B cell (primary cell): ENCODE measurements at regions not wholly inside any gene's neighbourhood (a gene's known extent, or its start where the extent isn't known, plus 50 kb on each side); places are given as distances from the start of the nearest gene placed in this dataset.

Experiments
- ATAC-seq: fragments of 200-7000 bp; cut with Tn5 transposase; one replicate; pipeline ENCODE4 v1.10.0; 2021; ENCODE audit warnings: low read depth, mild to moderate bottlenecking, moderate number of reproducible peaks, moderate library complexity
- CTCF ChIA-PET: fragments of 350-600 bp; sonication (Branson Sonifier 250); formaldehyde crosslinking; loops from one replicate; lab custom pipeline; 2021; ENCODE audit warnings: antibody characterized with exemption, inconsistent platforms; lab: Charles Lee
- POLR2A ChIA-PET: fragments of 350-600 bp; sonication (Branson Sonifier 250); formaldehyde crosslinking; loops from one replicate; lab custom pipeline; 2021; ENCODE audit warnings: antibody characterized with exemption; lab: Charles Lee
- DNase-seq: peaks from one replicate; pipeline ENCODE4 v3.0.0; 2013
- H2AFZ ChIP-seq: 2 replicates; pipeline ENCODE4 v1.6.1; 2012; ENCODE audit warnings: mild to moderate bottlenecking, low read depth, low read length; ENCODE audit not compliant: insufficient read depth, poor library complexity, severe bottlenecking
- H3K27ac ChIP-seq, 2 donors: 1 replicate in 1 of 2; 2 replicates in 1 of 2; pipeline ENCODE4 v1.5.1; 2012 to 2013; ENCODE audit warnings: low read length in 2 of 2, mild to moderate bottlenecking in 2 of 2, moderate library complexity in 1 of 2
- H3K27me3 ChIP-seq, 4 experiments: fragments of 200-600 bp in 1 of 4; sonication (generic) in 1 of 4; replicated peaks in 1 of 4; 1 replicate in 2 of 4; 2 replicates in 2 of 4; pipeline versions ENCODE4 v1.6.1 to v1.7.0; 2013 to 2016; ENCODE audit warnings: low read length in 3 of 4, mild to moderate bottlenecking in 2 of 4, mixed read lengths in 1 of 4, moderate library complexity in 1 of 4; ENCODE audit not compliant: insufficient read depth in 4 of 4, control insufficient read depth in 3 of 4; ENCODE audit errors: control extremely low read depth in 1 of 4
- H3K36me3 ChIP-seq, 2 experiments: replicated peaks in 1 of 2; 1 replicate in 1 of 2; 2 replicates in 1 of 2; pipeline versions ENCODE4 v1.6.1 to v1.7.1; 2013; ENCODE audit warnings: low read length in 1 of 2; ENCODE audit not compliant: insufficient read depth in 2 of 2, control insufficient read depth in 1 of 2; ENCODE audit errors: control extremely low read depth in 1 of 2, extremely low read depth in 1 of 2
- H3K4me1 ChIP-seq, 2 donors: fragments of 200-600 bp in 1 of 2; sonication (generic) in 1 of 2; 1 replicate in 1 of 2; 2 replicates in 1 of 2; pipeline versions ENCODE4 v1.5.1 to v1.6.1; 2013 to 2017; ENCODE audit warnings: low read length in 2 of 2; ENCODE audit not compliant: control insufficient read depth in 2 of 2, insufficient read depth in 2 of 2
- H3K4me2 ChIP-seq: replicated peaks from 2 replicates; pipeline ENCODE3; 2012; ENCODE audit warnings: mild to moderate bottlenecking, low read depth, low read length; ENCODE audit not compliant: poor library complexity, severe bottlenecking
- H3K4me3 ChIP-seq, 5 experiments: fragments of 200-600 bp in 1 of 5; sonication (generic) in 1 of 5; 1 replicate in 3 of 5; 2 replicates in 2 of 5; pipeline versions ENCODE4 v1.5.1 to v1.7.0; 2011 to 2016; ENCODE audit warnings: low read length in 4 of 5, mild to moderate bottlenecking in 4 of 5, low read depth in 2 of 5, control low read depth in 1 of 5, moderate library complexity in 1 of 5; ENCODE audit not compliant: insufficient read depth in 1 of 5; ENCODE audit errors: control extremely low read depth in 1 of 5, extremely low read depth in 1 of 5
- H3K79me2 ChIP-seq: fragments of 200-600 bp; sonication (generic); one replicate; pipeline ENCODE4 v1.6.0; 2016; ENCODE audit warnings: low read length; ENCODE audit not compliant: control insufficient read depth, insufficient read depth
- H3K9ac ChIP-seq: fragments of 200-600 bp; sonication (generic); 2 replicates; pipeline ENCODE4 v1.6.1; 2017; ENCODE audit warnings: mild to moderate bottlenecking, low read length, moderate library complexity
- H3K9me3 ChIP-seq, 3 donors: one replicate each; pipeline versions ENCODE4 v1.6.1 to v1.7.1; 2013; ENCODE audit warnings: low read length in 2 of 3; ENCODE audit not compliant: control insufficient read depth in 2 of 3, insufficient read depth in 1 of 3; ENCODE audit errors: control extremely low read depth in 1 of 3
- H4K20me1 ChIP-seq: 2 replicates; pipeline ENCODE4 v1.6.0; 2012; ENCODE audit warnings: mild to moderate bottlenecking, low read length; ENCODE audit not compliant: insufficient read depth, control insufficient read depth, poor library complexity, severe bottlenecking
- H3K27ac Mint-ChIP-seq: one replicate; pipeline ENCODE4 v1.8.0; 2021; ENCODE audit warnings: mixed read lengths
- H3K27me3 Mint-ChIP-seq: one replicate; pipeline ENCODE4 v1.8.0; 2021; ENCODE audit warnings: mixed read lengths
- H3K4me1 Mint-ChIP-seq: one replicate; pipeline ENCODE4 v1.8.0; 2021; ENCODE audit warnings: mixed read lengths
- H3K4me3 Mint-ChIP-seq: one replicate; pipeline ENCODE4 v1.8.0; 2021; ENCODE audit warnings: mixed read lengths
- H3K9me3 Mint-ChIP-seq: one replicate; pipeline ENCODE4 v1.8.0; 2022; ENCODE audit warnings: mixed read lengths; ENCODE audit not compliant: insufficient read depth
- EZH2 ChIP-seq: IDR thresholded peaks from 2 replicates; pipeline ENCODE4 v1.6.1; 2012; ENCODE audit warnings: borderline replicate concordance, low read depth, mild to moderate bottlenecking, moderate library complexity, low read length; ENCODE audit not compliant: insufficient read depth, poor library complexity, severe bottlenecking
- WGBS: methylation state at CpG from one replicate; pipeline ENCODE4 v1.1.5; 2013; ENCODE audit warnings: missing lambda C conversion rate; ENCODE audit not compliant: insufficient coverage; 5-methylcytosine and 5-hydroxymethylcytosine counted together
- intact Hi-C: fragments of 100-400 bp; cut with micrococcal nuclease; formaldehyde crosslinking; loops from one replicate; pipeline ENCODE4 v1.10.0; 2022
- TF ChIP-seq, protein P1 (sequence below): fragments of 200-600 bp; IDR thresholded peaks from one replicate; pipeline ENCODE4 v1.8.0; 2022; ENCODE audit warnings: antibody characterized with exemption, mild to moderate bottlenecking

DNA sequence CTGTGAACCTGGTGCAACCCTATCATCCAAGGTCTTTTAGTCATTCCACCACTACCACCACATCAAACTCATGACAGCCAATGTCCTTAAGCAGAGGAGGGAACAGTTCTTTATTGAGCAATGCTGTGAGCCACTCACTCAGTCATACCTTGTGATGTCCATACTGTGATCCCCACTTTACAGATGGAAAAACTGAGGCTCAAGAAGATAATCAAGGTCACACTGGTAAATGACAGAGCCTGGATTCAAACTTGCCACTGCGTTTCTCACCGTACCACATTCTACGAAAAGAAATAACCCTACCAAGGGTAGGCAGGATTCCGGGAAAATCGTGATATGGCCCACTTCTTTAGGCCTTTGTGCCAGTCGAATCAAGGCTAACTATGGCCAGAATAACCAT lies 172.6 kb downstream of the CCT6B start:
- H3K9me3 ChIP-seq = peaks cover 0 to 4% (median 0%) of the 10 kb centered on the region in 3 donors
- no peaks in the 10 kb centered on the region for H3K79me2 ChIP-seq
- no peak for DNase-seq
- no peaks in the 10 kb centered on the region for H3K4me1 Mint-ChIP-seq
- no peak overlapping the region for H2AFZ ChIP-seq
- no peak overlapping the region for H3K4me3 Mint-ChIP-seq
- no peak overlapping the region for H3K27ac ChIP-seq
- intact Hi-C loops = no loop called here
- H3K4me3 ChIP-seq = no peak overlapping the region
- CTCF ChIA-PET = no interaction called here
- no peaks in the 10 kb centered on the region for H4K20me1 ChIP-seq
- H3K36me3 ChIP-seq = no peaks in the 10 kb centered on the region
- POLR2A ChIA-PET = no interaction called here
- H3K27me3 ChIP-seq = peaks cover 0 to 4% (median 0%) of the 10 kb centered on the region in 4 experiments
- H3K4me1 ChIP-seq = no peaks in the 10 kb centered on the region
- H3K9me3 Mint-ChIP-seq = no peaks in the 10 kb centered on the region
- ATAC-seq = no peak
- WGBS = 98% methylated on average over 5 of the region's 6 CpGs
- no peak overlapping the region for H3K27ac Mint-ChIP-seq
- H3K9ac ChIP-seq = no peak overlapping the region
- peaks cover 18% of the 10 kb centered on the region for H3K27me3 Mint-ChIP-seq
- H3K4me2 ChIP-seq = no peak overlapping the region
- TF ChIP-seq, protein P1, sequence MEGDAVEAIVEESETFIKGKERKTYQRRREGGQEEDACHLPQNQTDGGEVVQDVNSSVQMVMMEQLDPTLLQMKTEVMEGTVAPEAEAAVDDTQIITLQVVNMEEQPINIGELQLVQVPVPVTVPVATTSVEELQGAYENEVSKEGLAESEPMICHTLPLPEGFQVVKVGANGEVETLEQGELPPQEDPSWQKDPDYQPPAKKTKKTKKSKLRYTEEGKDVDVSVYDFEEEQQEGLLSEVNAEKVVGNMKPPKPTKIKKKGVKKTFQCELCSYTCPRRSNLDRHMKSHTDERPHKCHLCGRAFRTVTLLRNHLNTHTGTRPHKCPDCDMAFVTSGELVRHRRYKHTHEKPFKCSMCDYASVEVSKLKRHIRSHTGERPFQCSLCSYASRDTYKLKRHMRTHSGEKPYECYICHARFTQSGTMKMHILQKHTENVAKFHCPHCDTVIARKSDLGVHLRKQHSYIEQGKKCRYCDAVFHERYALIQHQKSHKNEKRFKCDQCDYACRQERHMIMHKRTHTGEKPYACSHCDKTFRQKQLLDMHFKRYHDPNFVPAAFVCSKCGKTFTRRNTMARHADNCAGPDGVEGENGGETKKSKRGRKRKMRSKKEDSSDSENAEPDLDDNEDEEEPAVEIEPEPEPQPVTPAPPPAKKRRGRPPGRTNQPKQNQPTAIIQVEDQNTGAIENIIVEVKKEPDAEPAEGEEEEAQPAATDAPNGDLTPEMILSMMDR = no peak
- no peak for TF ChIP-seq EZH2

DNA sequence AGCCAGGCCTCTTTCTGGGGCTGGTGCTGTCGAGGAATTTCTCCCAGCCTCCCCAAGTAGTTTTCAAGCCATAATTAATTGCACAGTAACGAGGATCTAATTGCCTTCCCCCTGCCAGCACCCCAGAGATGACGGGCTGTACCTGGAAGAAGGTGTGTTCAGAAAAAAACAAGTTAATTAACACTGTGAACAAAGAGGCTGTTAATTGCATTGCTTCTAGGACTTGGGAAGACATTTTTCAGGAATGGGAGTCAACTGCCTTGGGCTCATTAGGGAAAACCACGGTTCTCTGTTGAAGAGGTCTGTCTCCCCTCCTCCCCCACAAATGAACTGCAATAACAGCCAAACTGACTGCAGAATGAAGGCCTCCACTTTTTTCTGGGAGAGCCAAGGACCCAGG lies 176.7 kb downstream of the CCT6B start:
- Histone ChIP-seq H4K20me1 (no peaks in the 10 kb centered on the region), H3K27ac (no peak overlapping the region), H2AFZ (no peak overlapping the region), H3K9ac (no peak overlapping the region), H3K4me1 (no peaks in the 10 kb centered on the region), H3K79me2 (no peaks in the 10 kb centered on the region), H3K27me3 (no peaks in the 10 kb centered on the region), H3K36me3 (no peaks in the 10 kb centered on the region), H3K4me2 (no peak overlapping the region), H3K9me3 (peaks cover 0 to 20% (median 0%) of the 10 kb centered on the region in 3 donors), H3K4me3 (no peak overlapping the region)
- TF ChIP-seq, protein P1 = no peak
- TF ChIP-seq EZH2 = no peak
- ChIA-PET POLR2A (no interaction called here), CTCF (no interaction called here)
- no CpG with 5 or more reads among the region's 4 CpGs for WGBS
- Mint-ChIP-seq H3K9me3 (no peaks in the 10 kb centered on the region), H3K4me3 (no peak overlapping the region), H3K27ac (no peak overlapping the region), H3K27me3 (no peaks in the 10 kb centered on the region), H3K4me1 (no peaks in the 10 kb centered on the region)
- DNase-seq (no peak), ATAC-seq (no peak)
- intact Hi-C loops = no loop called here
